Lower lobe of right lung (tissue), 2 donors: ENCODE measurements at regions not wholly inside any gene's neighbourhood (a gene's known extent, or its start where the extent isn't known, plus 50 kb on each side); places are given as distances from the start of the nearest gene placed in this dataset.

Experiments
- ATAC-seq, 2 donors: fragments of 200-7000 bp; cut with Tn5 transposase; one replicate each; pipeline ENCODE4 v1.9.1; 2020 to 2022; ENCODE audit warnings: mild to moderate bottlenecking in 2 of 2, moderate library complexity in 2 of 2
- DNase-seq: peaks from one replicate; pipeline ENCODE4 v3.0.0-alpha.2; 2020
- H3K27ac ChIP-seq: fragments of 200-600 bp; one replicate; pipeline ENCODE4 v1.8.0; 2022
- H3K27me3 ChIP-seq: fragments of 200-600 bp; one replicate; pipeline ENCODE4 v1.8.0; 2022; ENCODE audit warnings: low read depth
- H3K36me3 ChIP-seq: fragments of 200-600 bp; one replicate; pipeline ENCODE4 v1.8.0; 2022; ENCODE audit warnings: mild to moderate bottlenecking
- H3K4me1 ChIP-seq: fragments of 200-600 bp; one replicate; pipeline ENCODE4 v1.8.0; 2022
- H3K4me3 ChIP-seq: fragments of 200-600 bp; one replicate; pipeline ENCODE4 v1.8.0; 2022; ENCODE audit warnings: mild to moderate bottlenecking
- H3K9me3 ChIP-seq: fragments of 200-600 bp; one replicate; pipeline ENCODE4 v1.8.0; 2022
- intact Hi-C: fragments of 100-400 bp; cut with DNase I; formaldehyde crosslinking; loops from one replicate; pipeline ENCODE4 v1.11.0; 2022
- TF ChIP-seq, protein P1 (sequence below): fragments of 200-600 bp; IDR thresholded peaks from one replicate; pipeline ENCODE4 v1.8.0; 2022; ENCODE audit warnings: antibody characterized with exemption, mild to moderate bottlenecking
- donor health status: DM: no; HTN: yes; CAD: no; lungs with severe emphysema.

GRCh38 chr6:12235341-12235740, 54.8 kb upstream of the EDN1 start:
- no peak for ATAC-seq
- peaks cover 20% of the 10 kb centered on the region for H3K4me1 ChIP-seq
- H3K27me3 ChIP-seq = no peaks in the 10 kb centered on the region
- no peaks in the 10 kb centered on the region for H3K36me3 ChIP-seq
- DNase-seq = no peak
- no peak overlapping the region for H3K27ac ChIP-seq
- intact Hi-C loops = no loop called here
- TF ChIP-seq, protein P1, sequence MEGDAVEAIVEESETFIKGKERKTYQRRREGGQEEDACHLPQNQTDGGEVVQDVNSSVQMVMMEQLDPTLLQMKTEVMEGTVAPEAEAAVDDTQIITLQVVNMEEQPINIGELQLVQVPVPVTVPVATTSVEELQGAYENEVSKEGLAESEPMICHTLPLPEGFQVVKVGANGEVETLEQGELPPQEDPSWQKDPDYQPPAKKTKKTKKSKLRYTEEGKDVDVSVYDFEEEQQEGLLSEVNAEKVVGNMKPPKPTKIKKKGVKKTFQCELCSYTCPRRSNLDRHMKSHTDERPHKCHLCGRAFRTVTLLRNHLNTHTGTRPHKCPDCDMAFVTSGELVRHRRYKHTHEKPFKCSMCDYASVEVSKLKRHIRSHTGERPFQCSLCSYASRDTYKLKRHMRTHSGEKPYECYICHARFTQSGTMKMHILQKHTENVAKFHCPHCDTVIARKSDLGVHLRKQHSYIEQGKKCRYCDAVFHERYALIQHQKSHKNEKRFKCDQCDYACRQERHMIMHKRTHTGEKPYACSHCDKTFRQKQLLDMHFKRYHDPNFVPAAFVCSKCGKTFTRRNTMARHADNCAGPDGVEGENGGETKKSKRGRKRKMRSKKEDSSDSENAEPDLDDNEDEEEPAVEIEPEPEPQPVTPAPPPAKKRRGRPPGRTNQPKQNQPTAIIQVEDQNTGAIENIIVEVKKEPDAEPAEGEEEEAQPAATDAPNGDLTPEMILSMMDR = no peak
- H3K9me3 ChIP-seq = no peaks in the 10 kb centered on the region
- no peak overlapping the region for H3K4me3 ChIP-seq

- ATAC-seq (peak; percentile 44 to 57), DNase-seq (no peak)
- H3K9me3 ChIP-seq = no peaks in the 10 kb centered on the region
- no peaks in the 10 kb centered on the region for H3K36me3 ChIP-seq
- intact Hi-C loops = no loop called here
- H3K4me3 ChIP-seq = no peak overlapping the region
- H3K27me3 ChIP-seq = no peaks in the 10 kb centered on the region
- H3K4me1 ChIP-seq = peaks cover 15% of the 10 kb centered on the region
- TF ChIP-seq, protein P1 = no peak
- no peak overlapping the region for H3K27ac ChIP-seq
Measured at GRCh38 chr6:12238219-12238618, 51.9 kb upstream of the EDN1 start.
